HG02884 (cell line): ENCODE measurements at regions not wholly inside any gene's neighbourhood (a gene's known extent, or its start where the extent isn't known, plus 50 kb on each side); places are given as distances from the start of the nearest gene placed in this dataset.

ENCODE experiments used
- ATAC-seq: cut with Tn5 transposase; IDR thresholded peaks from one replicate; pipeline ENCODE4 v1.9.1; 2021; ENCODE audit warnings: mild to moderate bottlenecking, moderate library complexity; ENCODE audit not compliant: unreplicated experiment

- no peak for ATAC-seq
These were observed 523.2 kb upstream of the IGFBP7 start for GRCh38 chr4:57633212-57633859.

DNA sequence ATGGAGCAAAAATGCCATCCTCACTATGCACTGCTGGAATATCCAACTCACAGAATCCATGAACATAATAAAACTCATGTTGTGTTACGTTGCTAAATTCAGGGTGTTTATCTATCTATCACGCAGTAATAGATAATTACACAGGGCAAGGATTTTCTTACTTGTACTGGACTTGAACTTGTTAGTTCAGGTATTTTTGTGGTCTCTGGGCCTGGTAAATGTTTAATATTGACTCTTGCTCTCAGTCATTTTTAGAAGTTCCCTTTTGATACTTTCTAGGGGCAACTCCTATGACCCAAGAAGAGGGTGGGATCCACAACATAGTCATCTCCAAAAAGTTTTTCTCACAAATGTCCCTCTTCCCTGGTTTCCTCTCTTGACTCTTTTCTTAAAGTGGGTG lies 522.4 kb upstream of the IGFBP7 start:
- no peak for ATAC-seq

- ATAC-seq, result no peak
These were observed 521.0 kb upstream of the IGFBP7 start for GRCh38 chr4:57631147-57631546.

DNA sequence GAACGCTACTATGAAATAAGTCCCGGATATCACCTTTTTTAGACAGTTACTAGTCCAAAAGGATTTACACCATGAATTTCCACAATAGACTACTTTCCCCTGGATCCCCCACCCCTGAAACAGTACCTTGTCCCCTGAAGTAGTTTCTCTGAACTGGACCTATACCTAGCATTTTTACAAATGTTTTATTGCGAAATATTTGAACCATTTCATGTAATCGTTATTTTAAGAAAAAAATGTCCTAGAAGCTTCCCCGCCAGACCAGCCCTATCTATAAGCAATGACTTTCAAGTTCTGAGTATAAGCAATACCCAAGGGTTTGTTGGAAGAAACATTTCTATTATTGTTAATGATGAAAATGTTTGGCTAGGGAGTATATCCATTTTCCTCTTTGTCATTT lies 517.8 kb upstream of the IGFBP7 start:
- ATAC-seq, result no peak

- ATAC-seq, result no peak
These were observed 504.2 kb upstream of the IGFBP7 start for GRCh38 chr4:57614257-57614932.

DNA sequence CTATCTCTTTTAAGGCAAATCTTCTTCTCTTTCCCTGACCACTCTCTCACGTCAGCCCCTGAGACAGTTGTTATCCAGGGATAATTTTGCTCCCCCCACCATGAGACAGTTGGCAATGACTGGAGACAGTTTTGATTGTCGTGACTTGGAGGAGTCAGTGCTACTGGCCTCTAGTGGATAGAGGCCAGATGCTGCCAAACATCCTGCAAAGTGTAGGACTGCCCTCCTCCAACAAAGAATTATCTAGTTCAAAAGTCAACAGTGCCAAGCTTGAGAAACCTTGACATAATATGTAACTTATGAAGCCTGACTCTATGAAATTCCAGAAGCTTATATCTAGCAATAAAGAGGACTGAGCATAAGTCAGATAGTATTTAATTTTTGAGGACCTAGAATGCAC lies 502.1 kb upstream of the IGFBP7 start:
- no peak for ATAC-seq

DNA sequence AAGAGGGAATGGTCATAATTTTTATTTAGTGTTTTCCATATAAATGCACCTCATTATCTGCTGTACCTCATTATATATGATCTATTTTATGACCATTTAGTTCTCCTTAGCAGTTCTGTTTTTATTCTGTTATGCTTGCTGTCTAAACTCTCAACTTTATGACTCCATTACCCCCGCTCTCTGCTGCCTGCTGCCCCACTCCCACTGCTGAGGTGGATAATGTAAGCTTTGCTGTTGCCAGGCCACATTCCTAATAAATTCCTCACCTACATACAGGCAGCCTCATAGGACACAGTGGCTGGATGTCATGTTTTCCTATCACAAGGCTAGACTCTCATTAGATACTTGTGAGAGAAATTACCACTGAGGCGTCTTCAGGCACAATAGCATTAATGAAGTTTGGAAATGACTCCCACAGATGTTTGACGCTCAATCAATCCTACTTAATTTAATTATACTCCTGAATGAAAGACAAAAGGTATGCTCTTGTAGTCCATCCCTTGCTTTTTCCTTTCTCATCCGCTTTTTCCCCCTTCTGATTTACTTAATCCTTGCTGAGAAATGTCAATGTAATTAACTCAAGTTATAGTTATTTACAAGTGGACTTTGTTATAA lies 497.5 kb upstream of the IGFBP7 start:
- no peak for ATAC-seq

DNA sequence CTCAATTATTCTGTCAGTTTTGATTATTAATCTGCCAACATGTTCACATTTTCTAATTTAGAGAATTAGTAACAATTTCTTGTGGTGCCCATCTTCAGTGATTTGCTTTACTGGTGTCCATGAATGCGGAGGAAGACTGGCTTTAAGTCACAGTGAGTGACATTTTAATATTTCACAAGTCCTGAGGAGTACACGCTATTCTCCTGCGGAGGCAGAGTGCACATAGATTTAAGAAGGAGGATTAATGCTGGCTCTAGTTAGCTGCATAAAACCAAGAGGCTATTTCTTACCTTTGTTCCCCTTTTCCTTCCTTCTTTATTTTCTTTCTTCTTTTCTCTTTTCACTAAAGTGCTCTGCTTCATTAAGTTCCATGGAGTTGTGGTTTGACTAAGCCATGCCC lies 495.2 kb upstream of the IGFBP7 start:
- no peak for ATAC-seq

- ATAC-seq, result no peak
These were observed 492.0 kb upstream of the IGFBP7 start for GRCh38 chr4:57602141-57602540.

GRCh38 chr4:57591073-57591472 lies 480.9 kb upstream of the IGFBP7 start:
- ATAC-seq, result no peak

DNA sequence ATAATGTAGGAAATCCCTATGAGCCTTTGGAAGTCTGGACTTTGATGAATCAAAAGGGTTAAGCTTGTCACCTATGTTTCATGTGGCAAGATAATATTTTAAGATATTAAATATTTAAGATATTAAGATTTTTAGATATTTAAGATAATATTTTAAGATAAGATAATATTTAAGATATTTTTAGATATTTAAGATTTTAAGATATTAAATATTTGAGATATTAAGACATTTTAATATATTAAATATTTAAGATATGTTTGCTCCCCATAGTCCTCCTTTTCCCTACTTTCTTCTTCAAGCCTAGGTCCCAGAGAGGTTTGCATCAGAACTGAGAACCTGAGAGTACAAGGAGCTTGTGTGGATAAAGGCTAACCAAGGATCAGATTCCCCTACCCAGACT lies 478.4 kb upstream of the IGFBP7 start:
- ATAC-seq, result no peak

GRCh38 chr4:57580710-57581599 lies 470.8 kb upstream of the IGFBP7 start:
- ATAC-seq, result no peak

GRCh38 chr4:57575426-57575825 lies 465.2 kb upstream of the IGFBP7 start:
- ATAC-seq, result no peak

GRCh38 chr4:57554556-57555092 lies 444.4 kb upstream of the IGFBP7 start:
- no peak for ATAC-seq

DNA sequence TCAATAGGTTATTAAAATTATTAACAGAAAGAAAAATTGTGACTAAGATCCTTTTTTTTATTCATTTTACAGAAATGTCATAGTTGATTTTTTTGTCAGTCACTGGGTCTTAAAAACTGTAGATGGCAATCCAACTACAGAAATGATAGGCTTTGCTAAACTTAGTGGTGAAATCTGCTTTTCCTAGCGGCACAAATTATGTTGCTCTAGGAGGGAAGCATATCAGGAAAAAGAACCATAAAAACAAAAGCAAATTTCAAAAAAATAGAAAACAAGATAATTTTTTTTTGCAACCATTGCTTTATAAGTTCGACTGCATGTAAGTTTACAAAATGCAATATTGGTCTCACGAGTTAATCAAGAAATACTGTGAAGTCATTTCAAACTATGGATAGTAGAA lies 443.5 kb upstream of the IGFBP7 start:
- no peak for ATAC-seq

- no peak for ATAC-seq
These were observed 440.0 kb upstream of the IGFBP7 start for GRCh38 chr4:57550198-57550597.

DNA sequence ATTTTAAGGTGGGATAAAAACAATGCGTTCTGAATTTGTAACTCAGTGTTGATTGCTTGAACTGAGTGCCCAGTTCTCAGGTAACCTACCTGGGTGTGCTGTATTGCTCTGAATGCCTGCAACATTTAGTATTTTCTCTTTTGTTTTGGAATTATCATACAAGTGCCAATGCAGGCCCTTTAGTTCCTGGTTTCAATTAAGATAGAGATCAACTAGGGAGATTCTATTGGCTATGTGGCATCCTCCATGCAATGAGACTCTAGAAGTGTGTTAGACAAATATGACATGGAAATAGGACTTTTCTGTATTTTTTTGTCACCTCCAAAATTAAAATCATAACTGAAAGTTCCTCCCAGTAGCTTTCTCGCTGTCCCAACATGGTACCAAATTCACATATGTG lies 438.7 kb upstream of the IGFBP7 start:
- ATAC-seq, result no peak

DNA sequence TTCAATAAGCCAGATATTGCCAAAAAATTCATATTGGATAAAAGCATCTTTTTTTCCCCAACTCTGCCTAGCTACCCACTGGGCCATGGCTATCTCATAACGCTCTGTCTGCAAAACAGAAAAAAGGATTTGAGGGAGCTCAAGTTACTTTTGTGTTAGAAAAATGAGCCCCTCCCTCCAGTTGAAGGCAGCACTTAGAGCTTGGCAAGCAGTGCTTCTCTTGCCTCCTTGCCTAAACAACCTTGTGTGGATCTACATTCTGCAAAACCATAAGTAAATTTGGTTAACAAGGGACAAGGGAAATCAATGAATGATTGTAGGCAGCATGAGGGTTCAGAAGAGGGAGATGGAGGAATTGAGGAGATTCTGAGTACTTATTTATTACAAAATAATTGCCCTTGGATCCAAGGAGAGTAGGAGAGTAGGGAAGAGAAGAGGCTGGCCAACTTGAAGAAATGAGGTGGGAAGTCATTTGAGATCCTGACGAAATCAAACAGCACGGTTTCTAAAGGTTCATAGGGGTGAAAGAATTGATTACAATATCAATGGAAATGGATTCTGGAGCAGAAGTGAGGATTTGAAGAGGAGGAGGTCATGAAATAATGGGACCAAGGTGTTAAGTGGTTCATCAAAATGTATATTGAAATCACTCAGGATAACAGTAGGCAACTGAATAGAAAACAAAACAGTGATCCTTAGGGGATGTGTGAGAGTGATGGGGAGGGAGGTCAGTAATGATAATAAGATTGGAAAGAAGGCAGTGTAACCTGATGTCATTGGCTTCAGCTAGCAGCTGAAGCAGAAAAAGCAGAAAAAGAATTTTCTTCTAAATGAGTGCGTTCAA lies 434.8 kb upstream of the IGFBP7 start:
- ATAC-seq, result no peak

DNA sequence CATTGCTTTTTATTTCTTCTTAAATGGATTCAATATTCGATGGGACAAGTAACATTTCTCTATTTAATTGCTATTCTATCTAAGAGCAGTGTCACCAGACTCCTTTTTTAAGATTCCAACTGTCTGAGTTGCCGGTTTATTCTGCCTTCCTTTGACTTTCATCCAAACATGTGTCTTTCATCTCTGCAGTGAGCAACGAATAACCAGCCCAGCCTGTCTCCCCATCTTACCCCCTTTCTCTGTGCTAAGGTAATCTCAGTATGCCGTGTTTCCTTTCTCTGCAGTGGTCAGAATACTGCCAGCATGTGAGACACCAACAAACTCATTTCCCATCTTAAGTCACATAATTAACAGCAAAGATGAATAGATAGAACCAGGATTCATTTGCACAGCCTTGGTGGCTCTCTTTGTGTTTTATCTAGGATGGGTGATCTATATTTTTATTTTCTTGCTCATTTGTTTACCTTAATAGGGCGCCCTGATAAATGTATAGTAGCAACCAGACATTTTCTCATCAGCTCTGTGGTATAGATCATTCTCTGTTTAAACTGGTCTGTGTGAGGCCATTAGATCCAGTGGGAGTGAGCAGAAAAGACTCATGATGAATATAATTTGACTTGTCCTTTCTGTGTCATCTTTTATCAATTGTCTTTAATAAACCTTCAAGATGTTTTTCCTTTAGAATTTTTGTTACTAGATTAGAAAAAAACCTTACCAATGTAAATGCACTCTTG lies 394.8 kb upstream of the IGFBP7 start:
- no peak for ATAC-seq

DNA sequence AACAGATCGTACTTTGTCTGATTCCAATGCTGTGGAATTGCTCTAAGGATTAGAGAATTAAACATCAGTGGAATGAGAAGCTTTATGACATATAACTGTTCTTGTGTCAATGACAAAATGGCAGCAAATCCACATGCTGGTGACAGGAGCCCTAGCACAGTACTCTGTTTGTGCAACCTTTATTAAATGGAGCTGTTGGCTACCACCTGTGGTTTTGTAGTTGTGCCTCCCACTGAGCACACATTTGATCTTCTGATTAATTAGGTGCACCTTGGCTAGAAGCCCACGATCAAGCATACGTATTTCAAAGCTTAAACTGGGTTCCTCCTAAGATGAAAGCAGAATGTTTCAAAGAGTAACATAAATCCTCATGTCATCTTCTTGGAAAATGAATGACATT lies 394.0 kb upstream of the IGFBP7 start:
- no peak for ATAC-seq
